Body of pancreas (tissue), 4 donors: ENCODE measurements at regions not wholly inside any gene's neighbourhood (a gene's known extent, or its start where the extent isn't known, plus 50 kb on each side); places are given as distances from the start of the nearest gene placed in this dataset.

Experiments
- CTCF ChIP-seq, 7 experiments: fragments of 450-650 bp in 4 of 7; fragments of 200-600 bp in 3 of 7; sonication (generic) in 3 of 7; IDR thresholded peaks; one replicate each; pipeline ENCODE4 v1.5.1; 2016 to 2019; ENCODE audit warnings: antibody characterized with exemption in 7 of 7
- POLR2A ChIP-seq, 3 donors: fragments of 450-650 bp; IDR thresholded peaks; one replicate each; pipeline ENCODE4 v1.6.1; 2016; ENCODE audit warnings: antibody characterized with exemption in 3 of 3, mild to moderate bottlenecking in 2 of 3

GRCh38 chr6:109302176-109302575, 80.1 kb downstream of the CD164 start:
- TF ChIP-seq CTCF (IDR thresholded peaks at IDR 0.05) (no peak), POLR2A (IDR thresholded peaks at IDR 0.05) (no peak)
